SK-N-MC (cell line): ENCODE measurements at regions not wholly inside any gene's neighbourhood (a gene's known extent, or its start where the extent isn't known, plus 50 kb on each side); places are given as distances from the start of the nearest gene placed in this dataset.

Source experiments
- DNase-seq: peaks from one replicate; pipeline ENCODE4 v3.0.0-alpha.2; 2011; ENCODE audit warnings: low read depth, low spot score
- H3K27ac ChIP-seq: fragments of 200-600 bp; sonication (generic); 2 replicates; pipeline ENCODE4 v1.5.1; 2016; ENCODE audit warnings: mixed run types
- H3K36me3 ChIP-seq: fragments of 200-600 bp; sonication (generic); 2 replicates; pipeline ENCODE4 v1.6.1; 2017; ENCODE audit warnings: antibody characterized with exemption, low read length, mixed read lengths; ENCODE audit not compliant: insufficient read depth
- H3K4me3 ChIP-seq: fragments of 200-600 bp; sonication (generic); 2 replicates; pipeline ENCODE4 v1.5.1; 2016
- H3K9ac ChIP-seq: fragments of 200-600 bp; sonication (generic); 2 replicates; pipeline ENCODE4 v1.8.0; 2017; ENCODE audit warnings: mixed run types, mixed read lengths; ENCODE audit not compliant: insufficient read length
- H3K9me3 ChIP-seq: fragments of 200-600 bp; sonication (generic); 2 replicates; pipeline ENCODE4 v1.6.1; 2017; ENCODE audit warnings: low read depth, mild to moderate bottlenecking, antibody characterized with exemption, low read length, moderate library complexity, mixed read lengths
- EZH2 ChIP-seq: fragments of 200-600 bp; sonication (generic); IDR thresholded peaks from one replicate; pipeline ENCODE4 v1.6.1; 2017; ENCODE audit warnings: antibody characterized with exemption
- FOXP2 ChIP-seq: optimal IDR thresholded peaks from 2 replicates; pipeline ENCODE3; 2011; ENCODE audit warnings: mild to moderate bottlenecking, moderate library complexity; ENCODE audit not compliant: insufficient read depth; ENCODE audit errors: extremely low read length, control extremely low read depth
- POLR2AphosphoS5 ChIP-seq: IDR thresholded peaks from 2 replicates; pipeline ENCODE4 v1.6.1; 2012; ENCODE audit warnings: mild to moderate bottlenecking, low read depth, low read length, borderline replicate concordance

DNA sequence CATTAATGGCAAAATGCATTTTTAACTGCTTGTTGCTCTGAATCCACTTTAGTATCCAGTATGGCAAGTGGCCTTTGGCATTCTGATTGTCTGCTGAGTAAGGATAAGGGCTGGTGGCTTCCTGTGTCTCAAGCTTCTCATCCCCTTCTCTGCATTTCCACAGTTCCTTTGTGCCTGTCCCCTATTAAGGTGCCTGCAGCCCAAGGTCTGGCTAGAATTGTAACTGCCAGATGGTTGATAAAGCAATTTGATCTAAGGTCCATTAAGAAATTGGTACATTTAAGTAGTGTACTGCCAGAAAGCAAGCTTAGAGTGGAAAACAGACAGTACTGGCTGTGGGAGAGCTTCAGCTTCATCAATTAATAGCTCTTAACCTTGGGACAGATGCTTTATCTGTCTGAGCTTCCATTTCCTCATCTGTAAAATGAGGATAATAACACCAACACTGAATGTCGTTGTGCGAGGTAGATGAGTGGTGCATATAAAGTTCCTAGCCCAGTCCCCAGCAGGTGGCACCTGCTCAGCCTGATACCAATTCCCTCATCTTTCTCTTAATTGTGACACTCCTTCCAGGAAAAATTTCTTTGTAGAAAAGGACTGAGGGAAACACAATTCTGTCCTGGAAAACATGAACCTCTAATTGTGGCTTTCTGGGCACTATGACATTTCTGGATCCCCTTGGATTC is 570.6 kb upstream of the GCFC2 start:
- H3K27ac ChIP-seq: no peak overlapping the region
- TF ChIP-seq POLR2AphosphoS5 (no peak), EZH2 (no peak), FOXP2 (no peak)
- no peaks in the 10 kb centered on the region for H3K36me3 ChIP-seq
- no peak overlapping the region for H3K4me3 ChIP-seq
- no peaks in the 10 kb centered on the region for H3K9me3 ChIP-seq
- no peak overlapping the region for H3K9ac ChIP-seq
- no peak for DNase-seq

DNA sequence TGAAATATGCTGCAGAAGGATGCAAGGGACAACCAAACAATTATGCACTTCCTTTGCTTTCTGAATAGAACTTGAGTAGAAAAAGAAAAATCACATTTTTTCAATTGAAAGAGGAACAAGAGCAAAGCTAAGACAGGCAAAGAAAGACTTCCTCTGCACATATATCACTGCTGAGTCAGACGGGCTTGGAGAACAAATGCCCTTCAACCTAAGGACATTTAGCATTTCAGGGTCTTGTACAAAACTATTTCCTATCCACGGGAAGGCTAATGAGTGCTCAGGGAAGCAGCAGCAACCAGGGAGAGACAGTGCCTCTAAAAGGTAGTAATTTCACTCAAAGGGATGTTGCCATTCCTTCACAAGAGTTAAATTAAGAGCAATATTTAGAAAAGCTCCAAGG is 570.0 kb upstream of the GCFC2 start:
- Histone ChIP-seq H3K9ac (no peak overlapping the region), H3K9me3 (no peaks in the 10 kb centered on the region), H3K27ac (no peak overlapping the region), H3K4me3 (no peak overlapping the region), H3K36me3 (no peaks in the 10 kb centered on the region)
- no peak for DNase-seq
- TF ChIP-seq EZH2: no peak
- TF ChIP-seq POLR2AphosphoS5: no peak
- no peak for TF ChIP-seq FOXP2

DNA sequence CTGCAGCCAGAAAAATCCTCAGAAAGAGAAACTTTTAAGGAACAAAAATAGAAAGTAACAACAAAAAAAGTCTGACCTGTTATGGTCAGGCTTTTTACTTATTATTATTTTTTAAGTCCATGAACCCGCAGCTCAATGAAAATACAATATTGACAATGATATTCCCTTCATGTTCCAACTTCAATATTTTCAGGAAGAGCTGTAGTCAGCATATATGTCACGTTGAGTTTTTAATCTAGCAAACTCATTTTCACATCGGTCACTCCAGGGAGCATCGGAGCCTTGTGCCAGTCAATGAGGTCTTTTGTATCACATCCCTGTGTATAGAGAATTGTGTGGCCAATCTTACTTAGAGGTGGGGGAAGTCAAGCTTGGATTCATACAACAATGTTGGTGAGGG is 568.4 kb upstream of the GCFC2 start:
- no peak overlapping the region for H3K9ac ChIP-seq
- H3K36me3 ChIP-seq: no peaks in the 10 kb centered on the region
- no peak overlapping the region for H3K27ac ChIP-seq
- H3K9me3 ChIP-seq: no peaks in the 10 kb centered on the region
- TF ChIP-seq EZH2 (no peak), FOXP2 (no peak), POLR2AphosphoS5 (no peak)
- H3K4me3 ChIP-seq: no peak overlapping the region
- no peak for DNase-seq

DNA sequence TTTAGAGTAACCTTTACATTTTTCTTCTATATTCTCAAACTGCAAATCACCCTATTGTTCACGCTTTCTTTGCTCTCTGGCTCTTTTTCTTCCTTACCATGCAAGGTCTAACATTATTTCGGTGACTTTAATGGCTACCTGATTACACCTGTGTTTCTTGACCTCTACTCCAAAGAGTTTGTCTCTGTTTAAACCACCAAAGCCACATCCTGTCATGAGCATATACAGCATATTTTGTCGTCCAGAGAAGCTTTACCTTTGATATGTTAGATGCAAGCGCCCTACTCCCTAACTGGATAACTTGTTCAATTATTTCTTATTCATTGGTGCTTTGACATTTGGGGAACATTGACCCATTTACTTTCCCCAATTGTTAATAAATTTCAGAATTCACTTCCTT is 565.1 kb upstream of the GCFC2 start:
- Histone ChIP-seq H3K9ac (no peak overlapping the region), H3K36me3 (no peaks in the 10 kb centered on the region), H3K27ac (no peak overlapping the region), H3K4me3 (no peak overlapping the region), H3K9me3 (no peaks in the 10 kb centered on the region)
- TF ChIP-seq FOXP2 (no peak), POLR2AphosphoS5 (no peak), EZH2 (no peak)
- no peak for DNase-seq

DNA sequence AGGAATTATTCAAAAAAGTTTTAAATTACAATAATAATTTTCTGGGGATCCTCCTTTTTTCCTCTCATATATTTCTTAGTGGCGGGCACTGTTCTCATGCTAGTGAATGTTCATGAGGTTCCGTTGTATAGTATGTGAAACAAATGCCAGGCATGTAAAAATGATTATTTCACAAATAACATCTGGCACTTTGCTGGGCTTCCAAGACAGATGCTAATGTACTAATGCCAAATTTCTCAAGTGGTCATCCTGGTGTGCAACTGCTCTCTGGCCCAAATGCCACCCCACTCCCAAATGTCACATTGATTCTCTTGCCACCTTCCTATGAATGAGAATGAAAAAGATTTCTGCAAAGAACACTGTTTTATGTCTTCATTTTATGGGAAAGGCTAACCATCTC is 564.0 kb upstream of the GCFC2 start:
- no peaks in the 10 kb centered on the region for H3K9me3 ChIP-seq
- no peaks in the 10 kb centered on the region for H3K36me3 ChIP-seq
- no peak overlapping the region for H3K27ac ChIP-seq
- H3K9ac ChIP-seq: no peak overlapping the region
- no peak for TF ChIP-seq POLR2AphosphoS5
- no peak for TF ChIP-seq EZH2
- no peak for TF ChIP-seq FOXP2
- H3K4me3 ChIP-seq: no peak overlapping the region
- no peak for DNase-seq

DNA sequence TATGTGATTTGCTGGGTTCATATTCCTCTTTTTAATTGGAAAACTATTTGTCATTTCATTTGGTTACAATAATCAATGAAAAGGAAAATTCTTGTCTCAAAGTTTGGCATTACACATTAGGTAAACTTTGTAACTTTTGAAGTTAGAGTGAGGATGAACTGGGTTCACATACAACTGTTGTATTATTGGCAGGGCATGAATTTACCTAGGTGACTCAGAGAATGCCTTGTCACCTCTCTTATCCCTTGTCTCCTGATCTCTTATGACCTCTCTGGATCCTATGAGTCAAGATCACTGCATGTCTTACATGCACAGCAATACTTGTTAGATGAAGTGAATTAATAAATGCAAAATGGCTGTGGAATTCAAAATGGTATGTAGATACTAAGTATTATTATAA is 563.4 kb upstream of the GCFC2 start:
- TF ChIP-seq EZH2: no peak
- no peak for TF ChIP-seq FOXP2
- TF ChIP-seq POLR2AphosphoS5: no peak
- Histone ChIP-seq H3K4me3 (no peak overlapping the region), H3K9ac (no peak overlapping the region), H3K27ac (no peak overlapping the region), H3K9me3 (no peaks in the 10 kb centered on the region), H3K36me3 (no peaks in the 10 kb centered on the region)
- DNase-seq: no peak

DNA sequence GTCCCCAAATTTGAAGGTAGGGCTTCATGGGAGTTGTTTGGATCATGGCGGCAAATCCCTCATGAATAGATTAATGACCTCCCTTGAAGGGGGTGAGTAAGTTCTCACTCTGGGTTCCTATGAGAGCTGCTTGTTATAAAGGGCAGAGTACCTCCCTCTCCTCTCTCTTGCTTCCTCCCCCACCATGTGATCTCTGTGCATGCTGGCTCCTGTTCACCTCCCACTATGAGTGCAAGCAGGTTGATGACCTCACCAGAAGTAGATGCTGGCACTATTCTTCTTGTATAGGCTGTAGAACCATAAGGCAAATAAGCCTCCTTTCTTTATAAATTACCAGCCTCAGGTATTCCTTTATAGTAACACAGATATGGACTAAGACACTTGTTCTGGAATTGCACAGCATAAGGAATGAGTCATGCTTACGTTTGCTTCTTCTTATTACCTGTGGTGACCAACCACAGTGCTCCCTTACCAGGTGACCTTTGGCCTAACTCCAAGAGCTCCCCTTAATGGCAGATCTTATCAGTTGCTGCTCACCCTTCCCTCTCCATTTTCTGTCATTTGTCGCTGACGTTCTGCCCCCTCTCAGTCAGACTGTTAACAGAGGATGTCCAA is 559.5 kb upstream of the GCFC2 start:
- Histone ChIP-seq H3K9ac (no peak overlapping the region), H3K9me3 (no peaks in the 10 kb centered on the region), H3K4me3 (no peak overlapping the region), H3K36me3 (no peaks in the 10 kb centered on the region), H3K27ac (no peak overlapping the region)
- TF ChIP-seq POLR2AphosphoS5 (no peak), EZH2 (no peak), FOXP2 (no peak)
- DNase-seq: no peak

DNA sequence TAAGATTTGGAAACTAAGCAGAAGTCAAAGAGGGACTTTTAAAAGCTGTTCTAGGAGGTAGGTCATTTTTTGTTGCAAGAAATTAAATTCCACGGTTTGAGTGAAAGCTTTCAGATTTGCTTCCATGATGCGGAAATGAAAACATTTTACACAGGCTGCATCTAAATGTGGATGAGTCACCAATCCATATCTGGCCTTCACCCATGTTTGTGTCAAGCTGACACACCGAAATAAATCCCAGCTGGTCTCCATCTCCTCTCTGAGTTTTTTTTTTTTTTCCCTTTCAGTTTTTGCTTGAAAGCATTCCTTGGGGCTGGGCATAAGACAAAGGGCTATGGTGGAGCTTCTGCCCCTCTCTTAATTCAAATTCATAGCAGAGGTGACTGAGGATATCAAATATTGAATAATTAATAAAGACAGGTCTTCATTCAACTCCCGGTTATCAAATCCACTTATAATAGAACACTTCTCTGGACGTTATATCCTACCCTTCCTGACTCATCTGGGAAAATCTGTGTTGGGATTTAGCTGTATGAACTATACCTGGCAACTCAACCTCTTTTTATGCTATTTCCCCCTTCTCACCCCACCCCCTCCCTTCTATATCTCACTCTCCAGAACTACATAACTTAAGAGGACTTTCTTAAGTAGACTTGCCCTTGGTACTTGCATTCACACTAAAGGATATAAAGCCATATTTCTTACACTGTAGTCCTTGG is 558.3 kb upstream of the GCFC2 start:
- no peak for DNase-seq
- Histone ChIP-seq H3K4me3 (peak overlapping the region; percentile 30; the same call in 1 of the 2 replicates), H3K27ac (peak overlapping the region; percentile 40; the same call in 1 of the 2 replicates), H3K36me3 (no peaks in the 10 kb centered on the region), H3K9me3 (no peaks in the 10 kb centered on the region), H3K9ac (no peak overlapping the region)
- no peak for TF ChIP-seq FOXP2
